GM21576 (cell line): ENCODE measurements at regions not wholly inside any gene's neighbourhood (a gene's known extent, or its start where the extent isn't known, plus 50 kb on each side); places are given as distances from the start of the nearest gene placed in this dataset.
"Not testable (repeated sequence)": the region's sequence is repeated elsewhere in the genome, so short reads cannot be mapped to it uniquely, and the experiment has no call there.

Experiments
- ATAC-seq: cut with Tn5 transposase; IDR thresholded peaks from one replicate; pipeline ENCODE4 v1.9.1; 2021; ENCODE audit warnings: mild to moderate bottlenecking, moderate library complexity; ENCODE audit not compliant: unreplicated experiment

DNA sequence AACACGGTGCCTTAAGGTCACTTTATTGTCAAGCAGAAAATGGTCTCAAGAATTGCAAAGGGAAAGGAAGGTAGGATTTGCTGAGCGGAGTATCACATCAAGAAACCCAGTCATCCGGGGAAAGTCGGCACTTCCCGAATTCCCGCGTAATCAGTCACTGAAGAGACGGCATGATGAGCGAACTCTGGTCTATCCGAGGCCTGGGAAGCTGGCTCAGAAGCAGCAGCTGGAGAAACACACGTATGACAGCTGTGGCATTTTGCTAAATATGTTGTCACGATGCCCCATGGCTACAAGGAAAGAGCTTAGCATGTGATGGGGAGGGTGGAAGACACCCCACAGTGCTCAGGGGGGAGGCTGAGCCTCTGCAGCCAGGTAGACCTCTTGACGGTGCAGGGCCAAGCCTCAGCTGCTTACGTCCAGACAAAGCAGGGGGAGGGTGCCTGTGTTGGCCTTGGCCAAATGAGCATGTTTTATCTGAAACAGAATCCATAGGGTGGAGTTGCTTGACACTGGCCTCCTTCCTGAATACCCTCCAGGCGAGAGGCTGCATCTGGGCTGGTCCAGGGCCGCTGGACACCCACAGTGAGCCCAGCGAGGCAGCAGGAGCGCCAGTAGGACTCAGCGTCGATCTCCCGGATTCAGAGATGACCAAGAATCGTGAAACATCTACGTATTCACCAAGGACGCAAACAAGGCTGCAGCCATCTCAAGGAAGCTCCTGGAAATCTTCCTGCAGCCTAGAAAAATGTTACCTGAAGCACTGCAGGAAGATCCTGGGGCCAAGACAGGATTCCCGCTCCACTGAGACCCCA lies 118.8 kb upstream of the AFDN start:
- no peak for ATAC-seq

DNA sequence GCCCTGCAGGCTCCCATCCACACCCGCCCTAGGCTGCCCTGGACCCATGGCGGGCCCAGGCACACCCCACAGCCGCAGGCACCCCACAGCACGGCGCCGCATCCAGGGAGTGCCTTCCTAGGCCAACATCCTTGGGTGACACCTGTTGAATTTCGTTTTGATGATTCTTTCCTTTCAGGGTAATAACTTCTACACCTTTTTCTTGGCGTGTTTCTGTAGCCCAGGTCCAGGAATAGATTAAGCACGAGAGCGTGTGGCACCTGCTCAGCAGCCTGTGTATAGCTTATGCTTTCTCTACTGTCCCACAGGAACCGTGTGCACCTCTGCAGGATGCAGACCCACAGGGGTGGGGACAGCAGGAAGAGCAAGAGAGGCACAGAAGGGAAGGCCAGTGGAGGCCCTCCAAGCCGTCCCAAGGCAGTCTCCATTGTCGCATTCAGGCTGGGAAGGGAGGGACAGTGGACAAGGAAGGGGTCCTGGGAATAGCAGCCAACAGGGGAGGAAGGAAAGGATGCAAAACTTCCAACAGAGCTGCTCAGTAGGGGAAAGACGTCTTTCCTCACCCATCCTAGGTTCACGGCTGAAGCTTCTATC lies 118.1 kb upstream of the AFDN start:
- no peak for ATAC-seq

DNA sequence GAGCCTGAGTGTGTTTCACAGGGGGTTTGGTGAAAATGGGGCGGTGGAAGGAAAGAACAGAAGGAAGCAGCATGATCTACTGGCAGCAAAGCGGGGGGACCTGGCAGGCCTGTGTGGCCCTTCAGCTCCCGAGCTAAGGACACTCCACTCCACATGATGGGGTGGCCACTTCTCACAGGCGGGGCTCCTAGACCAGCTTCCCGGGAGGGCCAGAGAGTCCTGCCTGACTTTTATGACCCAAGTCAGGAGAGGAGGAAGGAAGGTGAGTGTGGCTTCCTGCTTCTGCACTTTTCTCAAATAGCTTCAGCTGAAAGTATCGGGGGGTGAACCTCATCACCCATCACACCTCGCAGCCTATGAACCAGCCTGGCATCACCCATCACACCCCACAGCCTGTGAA lies 117.5 kb upstream of the AFDN start:
- no peak for ATAC-seq

DNA sequence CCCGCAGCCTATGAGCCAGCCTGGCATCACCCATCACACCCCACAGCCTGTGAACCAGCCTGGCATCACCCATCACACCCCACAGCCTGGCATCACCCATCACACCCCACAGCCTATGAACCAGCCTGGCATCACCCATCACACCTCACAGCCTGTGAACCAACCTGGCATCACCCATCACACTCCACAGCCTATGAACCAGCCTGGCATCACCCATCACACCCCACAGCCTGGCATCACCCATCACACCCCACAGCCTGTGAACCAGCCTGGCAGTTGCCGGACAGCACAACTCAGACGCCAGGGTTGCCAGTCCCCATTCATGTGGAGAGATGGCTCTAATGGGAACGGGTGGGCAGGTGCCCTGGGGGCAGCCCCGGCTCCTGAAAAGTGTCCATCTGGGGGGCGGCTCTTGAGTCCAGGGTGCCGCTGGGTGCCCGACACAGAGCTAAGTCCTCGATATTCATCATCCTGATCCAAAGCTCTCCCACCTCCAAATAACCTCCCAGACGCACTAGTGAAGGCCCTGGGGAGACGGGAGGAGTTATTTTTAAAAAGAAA lies 116.9 kb upstream of the AFDN start:
- not testable (repeated sequence) for ATAC-seq

DNA sequence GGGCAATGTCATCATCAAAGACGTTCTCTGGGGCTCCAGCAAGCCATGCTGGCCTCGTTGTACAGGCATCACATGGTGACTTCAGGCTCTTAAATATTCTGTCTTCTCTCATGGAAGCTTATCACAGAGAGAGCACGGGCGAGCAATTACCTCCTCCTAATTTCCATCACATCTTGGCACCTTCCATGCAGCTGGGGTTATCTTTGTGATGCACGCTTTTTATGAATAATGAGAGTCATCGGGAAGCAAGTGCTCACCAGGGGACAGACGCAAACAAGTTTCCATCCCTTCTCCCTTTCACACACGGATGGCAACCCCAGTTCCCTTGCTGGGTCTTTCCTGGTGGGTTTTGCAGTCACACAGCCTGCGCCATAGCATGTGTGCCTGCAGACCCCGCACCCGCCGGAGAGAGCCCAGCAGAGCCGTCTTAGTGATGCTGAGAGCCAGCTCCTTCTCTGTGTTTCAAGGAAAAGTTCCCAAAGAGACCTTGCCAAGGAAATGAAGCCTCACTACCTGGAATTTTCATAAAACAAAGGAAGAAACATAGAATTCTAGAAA lies 116.3 kb upstream of the AFDN start:
- ATAC-seq = no peak

DNA sequence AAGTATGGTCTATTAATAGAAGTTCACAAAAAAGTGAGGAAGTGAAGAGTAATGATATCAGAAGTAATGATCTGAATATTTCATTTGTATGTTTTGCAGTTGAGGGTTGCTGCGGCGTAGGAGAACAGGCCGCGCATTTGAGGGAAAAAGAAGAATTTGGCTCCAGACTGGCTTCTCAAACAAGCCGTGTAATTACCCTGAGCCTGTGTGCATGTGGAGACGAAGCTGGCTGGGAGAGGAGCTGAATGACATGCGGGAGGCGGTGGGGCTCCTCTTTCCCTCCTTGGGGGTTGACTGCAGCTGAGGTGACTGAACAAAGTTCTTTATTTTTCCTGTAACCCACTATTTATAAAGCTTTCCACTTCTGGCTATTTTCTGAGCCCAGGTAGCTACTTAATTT lies 115.5 kb upstream of the AFDN start:
- ATAC-seq = no peak

DNA sequence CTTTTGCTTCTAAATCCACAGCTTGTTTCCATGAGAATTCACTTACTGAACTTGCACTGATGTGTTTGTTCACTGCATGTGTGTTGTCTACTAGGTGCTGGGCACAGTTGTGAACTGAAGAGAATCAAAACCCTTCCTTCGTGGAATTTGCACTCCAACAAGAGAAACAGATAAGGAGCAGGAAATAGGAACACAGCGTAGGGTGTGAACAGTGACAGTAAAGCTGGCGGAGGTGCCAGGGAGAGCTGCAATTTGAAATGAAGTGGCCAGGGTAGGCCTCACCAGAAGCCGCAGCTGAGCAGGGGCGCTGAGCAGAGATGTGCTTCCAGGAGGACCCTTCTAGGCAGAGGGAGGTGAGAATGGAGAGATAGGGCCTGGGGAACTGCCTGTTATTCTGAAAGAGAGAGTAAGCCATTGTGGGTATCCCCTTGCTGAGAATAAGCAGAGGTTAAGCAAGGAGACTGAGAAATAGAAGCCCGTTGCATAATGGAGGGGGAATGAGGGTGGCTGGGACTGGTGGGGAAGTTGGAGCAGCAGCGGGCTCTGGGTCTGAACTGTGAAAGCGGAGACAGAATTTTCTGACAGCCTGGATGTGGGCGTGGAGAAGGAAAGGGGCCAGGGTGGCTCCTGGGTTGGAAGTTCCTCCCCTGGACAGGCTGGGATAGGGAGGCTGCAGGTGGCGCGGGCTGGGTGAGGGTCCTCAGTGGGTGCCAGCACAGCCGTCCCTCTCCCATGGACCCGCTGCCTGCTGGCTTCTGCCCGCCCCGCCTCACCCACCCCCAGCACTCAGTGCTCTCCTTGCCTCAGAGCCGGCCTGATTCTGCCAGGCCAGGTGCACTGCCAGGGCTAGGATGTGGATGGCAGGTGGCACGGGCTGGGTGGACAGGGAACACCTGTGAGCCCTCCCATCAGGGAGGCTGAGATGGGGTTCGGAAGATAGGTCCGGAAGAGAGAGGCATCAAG lies 114.7 kb upstream of the AFDN start:
- ATAC-seq = no peak

DNA sequence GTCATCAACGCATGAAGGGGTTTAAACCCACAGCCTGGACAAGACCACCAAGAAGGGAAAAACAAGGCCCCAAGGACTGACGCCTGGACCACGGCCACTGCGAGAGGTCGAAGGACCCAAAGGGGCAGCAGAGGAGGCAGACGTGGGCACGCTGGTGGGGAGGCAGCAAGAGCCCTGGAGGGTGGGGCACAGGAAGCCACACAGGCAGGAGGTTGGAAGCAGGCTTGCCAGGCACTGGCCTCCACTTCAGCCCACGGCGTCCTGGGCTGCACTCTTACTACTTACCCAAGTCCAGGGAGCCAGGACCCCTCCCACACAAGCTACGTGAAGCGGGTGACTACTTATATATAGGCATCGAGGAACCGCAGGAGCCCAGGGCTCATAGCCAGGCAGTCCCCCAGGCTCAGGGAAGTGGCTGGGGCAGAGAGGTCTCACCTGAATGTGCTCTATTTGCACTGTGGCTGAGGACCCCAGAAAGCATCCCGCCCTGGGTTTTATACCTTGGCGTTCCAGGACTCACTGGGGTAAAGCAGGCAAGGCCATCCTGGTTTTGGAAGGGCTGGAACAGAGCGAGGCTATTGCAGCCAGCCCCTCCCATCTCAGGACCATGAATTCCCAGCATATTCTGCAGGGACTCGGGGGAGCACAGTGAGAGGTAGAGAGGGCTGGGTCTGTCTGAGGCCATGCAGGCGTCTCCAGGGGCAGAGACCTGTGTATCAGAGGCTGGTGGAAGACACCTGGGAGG lies 113.8 kb upstream of the AFDN start:
- ATAC-seq = no peak

DNA sequence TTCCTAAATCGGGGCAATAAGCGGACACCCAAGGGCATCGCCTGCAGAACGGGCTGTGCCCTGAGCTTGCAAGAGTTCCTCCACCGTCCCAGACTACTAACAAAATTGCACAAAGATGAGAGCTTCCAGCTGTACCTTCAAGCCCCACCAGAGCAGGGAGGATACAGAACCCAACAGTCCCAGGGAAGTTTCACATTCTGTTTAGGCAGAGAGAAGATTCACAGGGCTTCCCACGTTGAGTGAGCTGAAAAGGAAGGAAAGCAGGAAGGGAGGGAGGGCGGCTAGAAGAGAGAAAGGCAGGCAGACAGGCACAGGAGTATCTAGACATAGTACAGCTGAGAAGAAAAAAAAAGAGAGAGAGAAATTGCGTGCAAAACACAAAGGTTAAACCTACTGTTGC lies 112.6 kb upstream of the AFDN start:
- ATAC-seq = no peak

DNA sequence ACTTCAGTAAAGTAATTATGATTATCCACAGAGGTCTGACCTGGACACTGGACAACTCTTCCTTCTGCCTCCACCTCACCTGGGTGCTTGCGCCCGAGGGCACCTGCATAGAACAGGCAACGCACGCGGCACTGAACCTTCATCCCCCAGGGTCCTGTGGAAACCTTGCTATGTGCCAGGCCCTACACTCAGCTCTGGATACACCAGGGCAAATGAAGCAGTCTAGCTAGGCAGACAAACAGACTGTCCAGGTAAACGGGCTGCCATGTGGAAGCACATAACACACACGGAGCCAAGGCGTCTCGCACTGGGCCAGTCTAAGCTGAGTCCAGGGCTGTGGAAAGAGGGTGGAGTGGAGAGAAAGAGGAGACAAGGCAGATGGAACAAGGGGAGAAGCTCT lies 109.3 kb upstream of the AFDN start:
- ATAC-seq = no peak

DNA sequence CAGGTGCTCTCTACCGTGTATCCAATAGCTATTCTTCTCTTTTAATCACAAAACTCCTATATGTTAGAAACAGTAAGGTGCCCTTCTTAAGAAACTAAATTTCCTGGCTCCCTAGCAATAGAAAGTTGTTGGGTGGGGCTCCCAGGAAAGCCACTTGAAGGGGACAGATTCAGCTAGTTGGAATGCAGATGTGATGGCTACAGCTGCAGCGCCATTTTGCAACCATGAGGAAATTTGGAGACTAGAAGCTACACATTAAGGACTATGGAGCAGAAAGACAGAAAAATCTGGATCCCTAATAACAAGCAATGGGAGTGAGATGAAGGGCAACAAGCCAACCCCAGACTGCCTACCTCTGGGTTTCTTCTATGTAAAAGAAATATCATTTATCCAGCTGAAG lies 108.8 kb upstream of the AFDN start:
- no peak for ATAC-seq

DNA sequence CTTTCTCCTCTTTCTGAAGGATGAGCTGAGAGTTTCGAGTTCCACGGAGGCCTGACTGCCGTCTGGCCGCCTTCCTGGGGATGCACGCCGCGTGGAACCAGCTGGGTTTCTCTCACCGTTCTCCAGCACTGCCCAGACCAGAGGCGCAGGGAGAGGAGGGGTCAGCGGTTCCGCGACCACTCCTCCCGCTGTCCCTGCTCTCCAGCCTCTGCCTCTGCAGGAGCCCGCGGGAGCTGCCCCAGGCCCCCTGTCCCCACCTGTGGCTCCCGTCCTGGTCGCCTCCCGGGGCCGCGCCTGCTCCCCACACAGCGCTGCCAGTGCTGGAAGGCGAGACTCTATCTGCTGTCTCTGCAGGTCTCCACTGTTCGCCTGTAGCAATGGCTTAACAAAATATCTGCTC lies 106.8 kb upstream of the AFDN start:
- no peak for ATAC-seq

DNA sequence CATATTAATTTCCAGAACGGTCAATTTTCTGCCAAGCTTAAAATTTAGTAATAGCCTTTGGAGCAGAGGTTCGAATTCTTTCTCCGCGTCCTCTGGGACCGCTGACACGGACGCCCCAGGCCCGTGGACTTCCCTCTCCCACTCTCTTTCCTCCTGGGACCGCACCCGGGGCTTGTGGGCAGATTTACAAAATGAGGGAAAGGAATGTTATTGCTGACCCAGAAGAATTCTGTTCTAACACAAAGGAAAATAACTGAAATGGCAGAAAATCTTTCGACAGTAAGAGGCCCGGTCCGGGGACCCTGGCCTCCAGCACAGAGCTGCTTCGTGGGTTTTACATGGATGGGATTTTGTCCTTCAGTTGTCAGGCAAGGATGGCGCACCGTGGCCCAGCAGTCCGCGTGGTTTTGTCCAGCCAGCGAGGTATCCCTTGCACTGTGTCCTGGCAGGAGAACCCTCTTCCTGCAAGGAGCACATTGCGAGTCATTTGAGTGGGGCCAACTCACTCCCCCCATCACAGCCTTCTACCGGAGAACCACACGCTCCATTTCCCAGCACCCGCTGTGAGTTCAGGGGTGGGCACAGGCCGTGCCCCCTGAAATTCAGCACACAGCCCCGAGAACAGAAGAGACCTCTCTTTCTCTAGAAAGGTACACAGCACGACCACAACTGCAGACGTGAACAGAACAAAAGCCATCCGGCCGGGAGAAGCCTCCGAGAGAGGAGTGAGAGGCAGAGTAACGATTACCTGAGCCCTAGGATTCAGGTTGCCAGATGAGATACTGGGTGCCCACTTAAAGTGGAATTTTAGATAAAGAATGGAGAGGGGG lies 106.0 kb upstream of the AFDN start:
- ATAC-seq = no peak

DNA sequence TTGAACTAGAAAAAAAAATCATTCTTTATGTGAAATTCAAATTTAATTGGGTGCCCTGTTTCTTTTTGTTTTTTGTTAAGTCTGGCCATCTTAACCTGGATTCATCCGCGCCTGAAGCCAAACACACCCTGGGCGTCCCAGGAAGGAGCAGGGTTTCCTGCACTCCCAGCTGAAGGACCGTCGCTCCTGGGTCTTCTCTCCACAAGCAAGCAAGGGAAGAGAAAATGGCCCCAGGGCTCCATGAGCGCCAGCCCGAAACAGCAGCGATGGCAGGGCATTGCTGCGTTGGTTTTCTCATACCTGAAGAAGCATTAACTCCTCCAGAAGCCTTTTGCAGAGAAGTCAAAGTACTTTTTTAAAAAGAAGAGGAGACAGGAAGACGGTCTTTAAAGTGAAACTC lies 105.4 kb upstream of the AFDN start:
- no peak for ATAC-seq

DNA sequence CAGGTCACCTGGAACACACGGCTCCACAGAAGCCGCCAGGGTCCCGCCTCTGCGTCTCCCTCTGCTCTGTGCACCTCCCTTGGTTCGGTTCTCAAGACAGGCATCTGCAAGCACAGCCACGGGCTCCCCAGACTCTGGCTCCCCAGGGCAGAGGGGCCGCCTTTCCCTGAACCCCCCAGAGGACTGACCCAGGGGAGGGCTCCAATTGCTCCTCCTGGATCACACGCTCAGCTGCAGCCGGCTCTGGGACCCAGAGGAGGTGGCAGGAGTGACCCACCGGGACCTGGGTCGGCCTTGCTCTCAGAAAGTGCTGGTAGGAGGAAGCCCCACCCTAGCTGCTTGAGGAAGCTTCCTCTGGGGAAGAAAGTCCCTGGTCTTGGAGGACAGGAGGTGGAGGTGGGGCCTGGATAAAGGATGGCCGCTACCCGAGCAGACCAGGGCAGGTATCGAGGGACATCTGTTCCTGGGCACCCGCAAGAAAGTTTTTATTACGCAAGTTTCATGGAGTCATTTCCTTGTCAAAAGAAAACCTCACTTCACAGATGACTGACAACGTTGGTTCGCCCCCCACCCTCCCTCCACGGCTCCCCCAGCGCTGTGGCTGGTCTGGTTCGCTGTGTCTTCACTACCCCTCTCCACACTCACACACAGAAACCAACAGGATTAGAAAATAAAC lies 103.9 kb upstream of the AFDN start:
- no peak for ATAC-seq

DNA sequence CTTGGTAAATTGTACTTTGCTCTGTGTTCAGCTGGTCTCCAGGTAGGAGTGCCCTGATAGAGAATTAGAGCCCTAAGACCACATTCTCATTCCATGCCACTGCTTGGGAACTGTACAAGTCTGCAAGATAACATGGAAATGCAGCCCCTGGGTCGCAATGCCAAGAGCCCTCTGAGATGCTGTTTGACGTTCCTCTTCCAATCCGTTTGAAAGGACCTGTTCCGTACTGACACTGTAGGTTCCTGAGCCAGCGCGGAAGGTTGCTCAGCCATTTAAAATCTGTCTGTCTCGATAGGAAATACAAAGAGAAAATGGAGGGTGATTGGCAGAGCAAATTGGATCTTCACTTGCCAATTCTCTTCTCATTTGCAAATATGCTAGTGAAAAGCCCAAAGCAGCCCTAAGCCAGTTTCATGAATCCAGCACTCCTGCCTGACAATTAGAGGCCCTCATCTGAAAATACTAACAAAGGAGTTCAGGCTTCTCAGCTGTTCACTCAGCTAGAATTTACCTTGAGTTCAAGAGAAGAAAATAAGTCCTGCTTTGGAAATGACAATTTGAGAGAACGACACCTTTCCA lies 100.6 kb upstream of the AFDN start:
- no peak for ATAC-seq

DNA sequence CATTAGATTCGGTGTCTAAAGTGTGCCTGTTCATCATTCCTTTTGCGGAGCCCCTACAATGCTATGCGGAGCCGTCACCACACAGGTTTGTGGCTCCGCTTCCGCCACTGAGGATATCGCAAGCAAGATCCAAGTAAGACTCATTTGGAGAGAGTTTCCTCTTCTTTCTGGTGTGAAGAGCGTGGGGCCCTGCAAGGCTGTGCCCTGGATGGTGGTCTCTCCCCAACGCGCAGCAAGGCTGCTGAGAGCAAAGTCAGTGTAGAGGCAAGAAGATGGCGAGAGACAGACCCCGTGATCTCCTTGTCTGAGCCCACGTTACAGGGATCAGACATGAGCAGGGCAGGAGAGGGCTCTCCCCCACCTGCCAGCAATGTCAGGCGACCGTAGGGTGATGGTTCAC lies 96.3 kb upstream of the AFDN start:
- no peak for ATAC-seq

DNA sequence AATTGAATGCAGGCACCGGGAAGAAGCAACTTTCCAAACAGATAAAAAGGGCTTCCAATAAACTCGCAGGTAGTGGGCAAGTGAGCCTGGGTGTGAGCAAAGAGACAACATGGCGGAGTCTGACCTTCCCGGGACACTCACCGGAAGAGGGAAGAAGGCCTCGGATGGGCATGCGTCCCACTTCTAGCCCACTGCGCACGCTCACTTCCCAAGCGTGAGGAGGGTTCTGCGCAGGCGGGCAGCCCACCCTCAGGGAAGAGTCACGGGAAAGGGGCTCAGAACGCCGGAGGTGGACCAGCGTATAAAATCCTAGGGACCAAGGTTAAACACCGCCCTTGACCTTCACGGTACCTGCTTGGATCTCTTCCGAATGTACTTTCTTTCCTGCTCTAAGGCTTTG lies 95.5 kb upstream of the AFDN start:
- no peak for ATAC-seq
